ENCODE measurements at regions not wholly inside any gene's neighbourhood (a gene's known extent, or its start where the extent isn't known, plus 50 kb on each side); places are given as distances from the start of the nearest gene placed in this dataset.

- DNase-seq (no peak), FAIRE-seq (peak; percentile 57)
- WGBS, 3 donors: 18 to 65% (median 56%) methylated on average over 1 of the region's 1 CpG
- H3K27ac ChIP-seq (ENCODE audit: low read depth in 1 of 3, low read length in 2 of 3): no peak overlapping the region
- no peaks in the 10 kb centered on the region for H3K36me3 ChIP-seq (ENCODE audit: control insufficient read depth in 3 of 3, insufficient read depth in 2 of 3, low read depth in 1 of 3, low read length in 3 of 3)
- H3K27me3 ChIP-seq (ENCODE audit: control insufficient read depth in 3 of 3, insufficient read depth in 3 of 3, low read length in 3 of 3): no peaks in the 10 kb centered on the region
- H3K4me3 ChIP-seq (ENCODE audit: low read depth in 1 of 3, low read length in 3 of 3): no peak overlapping the region
- H3K9me3 ChIP-seq (ENCODE audit: control insufficient read depth in 2 of 2, insufficient read depth in 1 of 2, low read depth in 1 of 2, low read length in 1 of 2): peaks cover 0 to 3% of the 10 kb centered on the region in 2 donors
- H3K4me1 ChIP-seq (ENCODE audit: control insufficient read depth in 3 of 3, insufficient read depth in 2 of 3, low read depth in 1 of 3, low read length in 2 of 3): no peaks in the 10 kb centered on the region
These were observed 220.0 kb upstream of the SEMA3C start for GRCh38 chr7:81138870-81139269.

- FAIRE-seq (no peak), DNase-seq (peak in 1 of 2 donors; percentile 5)
- 46 to 52% (median 51%) methylated on average over 4 of the region's 4 CpGs for WGBS, 3 donors
- no peaks in the 10 kb centered on the region for H3K27me3 ChIP-seq (ENCODE audit: control insufficient read depth in 3 of 3, insufficient read depth in 3 of 3, low read length in 3 of 3)
- peaks cover 0 to 3% of the 10 kb centered on the region in 2 donors for H3K9me3 ChIP-seq (ENCODE audit: control insufficient read depth in 2 of 2, insufficient read depth in 1 of 2, low read depth in 1 of 2, low read length in 1 of 2)
- no peaks in the 10 kb centered on the region for H3K36me3 ChIP-seq (ENCODE audit: control insufficient read depth in 3 of 3, insufficient read depth in 2 of 3, low read depth in 1 of 3, low read length in 3 of 3)
- no peak overlapping the region for H3K27ac ChIP-seq (ENCODE audit: low read depth in 1 of 3, low read length in 2 of 3)
- no peaks in the 10 kb centered on the region for H3K4me1 ChIP-seq (ENCODE audit: control insufficient read depth in 3 of 3, insufficient read depth in 2 of 3, low read depth in 1 of 3, low read length in 2 of 3)
- H3K4me3 ChIP-seq (ENCODE audit: low read depth in 1 of 3, low read length in 3 of 3): no peak overlapping the region
These were observed 216.5 kb upstream of the SEMA3C start for GRCh38 chr7:81135324-81135723.

- FAIRE-seq (no peak), DNase-seq (no peak)
- WGBS, 3 donors: 76 to 80% (median 77%) methylated on average over 1 of the region's 1 CpG
- H3K4me1 ChIP-seq (ENCODE audit: control insufficient read depth in 3 of 3, insufficient read depth in 2 of 3, low read depth in 1 of 3, low read length in 2 of 3): no peaks in the 10 kb centered on the region
- no peaks in the 10 kb centered on the region for H3K27me3 ChIP-seq (ENCODE audit: control insufficient read depth in 3 of 3, insufficient read depth in 3 of 3, low read length in 3 of 3)
- H3K27ac ChIP-seq (ENCODE audit: low read depth in 1 of 3, low read length in 2 of 3): no peak overlapping the region
- H3K9me3 ChIP-seq (ENCODE audit: control insufficient read depth in 2 of 2, insufficient read depth in 1 of 2, low read depth in 1 of 2, low read length in 1 of 2): peaks cover 1 to 16% of the 10 kb centered on the region in 2 donors
- H3K4me3 ChIP-seq (ENCODE audit: low read depth in 1 of 3, low read length in 3 of 3): no peak overlapping the region
- no peaks in the 10 kb centered on the region for H3K36me3 ChIP-seq (ENCODE audit: control insufficient read depth in 3 of 3, insufficient read depth in 2 of 3, low read depth in 1 of 3, low read length in 3 of 3)
These were observed 209.2 kb upstream of the SEMA3C start for GRCh38 chr7:81128011-81128410.

GRCh38 chr7:81120803-81121202, 202.0 kb upstream of the SEMA3C start:
- FAIRE-seq (no peak), DNase-seq (no peak)
- no peak overlapping the region for H3K27ac ChIP-seq (ENCODE audit: low read depth in 1 of 3, low read length in 2 of 3)
- no peaks in the 10 kb centered on the region for H3K4me1 ChIP-seq (ENCODE audit: control insufficient read depth in 3 of 3, insufficient read depth in 2 of 3, low read depth in 1 of 3, low read length in 2 of 3)
- 70 to 80% (median 71%) methylated on average over 4 of the region's 4 CpGs for WGBS, 3 donors
- no peak overlapping the region for H3K4me3 ChIP-seq (ENCODE audit: low read depth in 1 of 3, low read length in 3 of 3)
- no peaks in the 10 kb centered on the region for H3K36me3 ChIP-seq (ENCODE audit: control insufficient read depth in 3 of 3, insufficient read depth in 2 of 3, low read depth in 1 of 3, low read length in 3 of 3)
- peaks cover 0 to 5% of the 10 kb centered on the region in 2 donors for H3K9me3 ChIP-seq (ENCODE audit: control insufficient read depth in 2 of 2, insufficient read depth in 1 of 2, low read depth in 1 of 2, low read length in 1 of 2)
- no peaks in the 10 kb centered on the region for H3K27me3 ChIP-seq (ENCODE audit: control insufficient read depth in 3 of 3, insufficient read depth in 3 of 3, low read length in 3 of 3)

- FAIRE-seq: no peak
- H3K27me3 ChIP-seq (ENCODE audit: control insufficient read depth in 3 of 3, insufficient read depth in 3 of 3, low read length in 3 of 3): no peaks in the 10 kb centered on the region
- H3K36me3 ChIP-seq (ENCODE audit: control insufficient read depth in 3 of 3, insufficient read depth in 2 of 3, low read depth in 1 of 3, low read length in 3 of 3): no peaks in the 10 kb centered on the region
- H3K27ac ChIP-seq (ENCODE audit: low read depth in 1 of 3, low read length in 2 of 3): no peak overlapping the region
- H3K4me1 ChIP-seq (ENCODE audit: control insufficient read depth in 3 of 3, insufficient read depth in 2 of 3, low read depth in 1 of 3, low read length in 2 of 3): no peaks in the 10 kb centered on the region
- no peak for DNase-seq
- peaks cover 0 to 5% of the 10 kb centered on the region in 2 donors for H3K9me3 ChIP-seq (ENCODE audit: control insufficient read depth in 2 of 2, insufficient read depth in 1 of 2, low read depth in 1 of 2, low read length in 1 of 2)
- 80 to 92% (median 87%) methylated on average over 4 of the region's 4 CpGs for WGBS, 3 donors
- H3K4me3 ChIP-seq (ENCODE audit: low read depth in 1 of 3, low read length in 3 of 3): no peak overlapping the region
These were observed 201.3 kb upstream of the SEMA3C start for GRCh38 chr7:81120111-81120510.

GRCh38 chr7:81114633-81115032, 195.8 kb upstream of the SEMA3C start:
- H3K36me3 ChIP-seq (ENCODE audit: control insufficient read depth in 3 of 3, insufficient read depth in 2 of 3, low read depth in 1 of 3, low read length in 3 of 3): no peaks in the 10 kb centered on the region
- H3K9me3 ChIP-seq (ENCODE audit: control insufficient read depth in 2 of 2, insufficient read depth in 1 of 2, low read depth in 1 of 2, low read length in 1 of 2): peaks cover 0 to 5% of the 10 kb centered on the region in 2 donors
- no peak for FAIRE-seq
- no peak overlapping the region for H3K4me3 ChIP-seq (ENCODE audit: low read depth in 1 of 3, low read length in 3 of 3)
- no peaks in the 10 kb centered on the region for H3K27me3 ChIP-seq (ENCODE audit: control insufficient read depth in 3 of 3, insufficient read depth in 3 of 3, low read length in 3 of 3)
- no peak overlapping the region for H3K27ac ChIP-seq (ENCODE audit: low read depth in 1 of 3, low read length in 2 of 3)
- DNase-seq: no peak
- H3K4me1 ChIP-seq (ENCODE audit: control insufficient read depth in 3 of 3, insufficient read depth in 2 of 3, low read depth in 1 of 3, low read length in 2 of 3): no peaks in the 10 kb centered on the region
- WGBS, 3 donors: 77 to 97% (median 81%) methylated on average over 1 of the region's 1 CpG

GRCh38 chr7:81112731-81113130, 193.9 kb upstream of the SEMA3C start:
- Histone ChIP-seq H3K9me3 (ENCODE audit: control insufficient read depth in 2 of 2, insufficient read depth in 1 of 2, low read depth in 1 of 2, low read length in 1 of 2) (no peaks in the 10 kb centered on the region), H3K27me3 (ENCODE audit: control insufficient read depth in 3 of 3, insufficient read depth in 3 of 3, low read length in 3 of 3) (no peaks in the 10 kb centered on the region), H3K27ac (ENCODE audit: low read depth in 1 of 3, low read length in 2 of 3) (no peak overlapping the region), H3K4me3 (ENCODE audit: low read depth in 1 of 3, low read length in 3 of 3) (no peak overlapping the region), H3K36me3 (ENCODE audit: control insufficient read depth in 3 of 3, insufficient read depth in 2 of 3, low read depth in 1 of 3, low read length in 3 of 3) (no peaks in the 10 kb centered on the region), H3K4me1 (ENCODE audit: control insufficient read depth in 3 of 3, insufficient read depth in 2 of 3, low read depth in 1 of 3, low read length in 2 of 3) (no peaks in the 10 kb centered on the region)
- FAIRE-seq (no peak), DNase-seq (no peak)
- 91 to 97% (median 92%) methylated on average over 1 of the region's 1 CpG for WGBS, 3 donors

GRCh38 chr7:81111781-81112540, 193.1 kb upstream of the SEMA3C start:
- WGBS, 3 donors: 57 to 74% (median 72%) methylated on average over 11 of the region's 11 CpGs
- H3K27me3 ChIP-seq (ENCODE audit: control insufficient read depth in 3 of 3, insufficient read depth in 3 of 3, low read length in 3 of 3): no peaks in the 10 kb centered on the region
- no peak overlapping the region for H3K27ac ChIP-seq (ENCODE audit: low read depth in 1 of 3, low read length in 2 of 3)
- peak in 1 of 2 donors; percentile 3 for DNase-seq
- no peak for FAIRE-seq
- H3K36me3 ChIP-seq (ENCODE audit: control insufficient read depth in 3 of 3, insufficient read depth in 2 of 3, low read depth in 1 of 3, low read length in 3 of 3): no peaks in the 10 kb centered on the region
- H3K9me3 ChIP-seq (ENCODE audit: control insufficient read depth in 2 of 2, insufficient read depth in 1 of 2, low read depth in 1 of 2, low read length in 1 of 2): no peaks in the 10 kb centered on the region
- no peaks in the 10 kb centered on the region for H3K4me1 ChIP-seq (ENCODE audit: control insufficient read depth in 3 of 3, insufficient read depth in 2 of 3, low read depth in 1 of 3, low read length in 2 of 3)
- H3K4me3 ChIP-seq (ENCODE audit: low read depth in 1 of 3, low read length in 3 of 3): no peak overlapping the region

- FAIRE-seq (no peak), DNase-seq (no peak)
- H3K4me3 ChIP-seq (ENCODE audit: low read depth in 1 of 3, low read length in 3 of 3): no peak overlapping the region
- no peak overlapping the region for H3K27ac ChIP-seq (ENCODE audit: low read depth in 1 of 3, low read length in 2 of 3)
- H3K9me3 ChIP-seq (ENCODE audit: control insufficient read depth in 2 of 2, insufficient read depth in 1 of 2, low read depth in 1 of 2, low read length in 1 of 2): no peaks in the 10 kb centered on the region
- 76 to 83% (median 76%) methylated on average over 1 of the region's 1 CpG for WGBS, 3 donors
- no peaks in the 10 kb centered on the region for H3K4me1 ChIP-seq (ENCODE audit: control insufficient read depth in 3 of 3, insufficient read depth in 2 of 3, low read depth in 1 of 3, low read length in 2 of 3)
- no peaks in the 10 kb centered on the region for H3K36me3 ChIP-seq (ENCODE audit: control insufficient read depth in 3 of 3, insufficient read depth in 2 of 3, low read depth in 1 of 3, low read length in 3 of 3)
- no peaks in the 10 kb centered on the region for H3K27me3 ChIP-seq (ENCODE audit: control insufficient read depth in 3 of 3, insufficient read depth in 3 of 3, low read length in 3 of 3)
These were observed 192.5 kb upstream of the SEMA3C start for GRCh38 chr7:81111358-81111757.
